HG03342 (cell line): ENCODE measurements at regions not wholly inside any gene's neighbourhood (a gene's known extent, or its start where the extent isn't known, plus 50 kb on each side); places are given as distances from the start of the nearest gene placed in this dataset.
A peak's percentile ranks its signal among the peaks of the same experiment; 100 is the strongest.
"Not testable (repeated sequence)": the region's sequence is repeated elsewhere in the genome, so short reads cannot be mapped to it uniquely, and the experiment has no call there.

ENCODE experiments used
- ATAC-seq: cut with Tn5 transposase; IDR thresholded peaks from one replicate; pipeline ENCODE4 v1.9.1; 2021; ENCODE audit warnings: mild to moderate bottlenecking, moderate library complexity; ENCODE audit not compliant: unreplicated experiment

DNA sequence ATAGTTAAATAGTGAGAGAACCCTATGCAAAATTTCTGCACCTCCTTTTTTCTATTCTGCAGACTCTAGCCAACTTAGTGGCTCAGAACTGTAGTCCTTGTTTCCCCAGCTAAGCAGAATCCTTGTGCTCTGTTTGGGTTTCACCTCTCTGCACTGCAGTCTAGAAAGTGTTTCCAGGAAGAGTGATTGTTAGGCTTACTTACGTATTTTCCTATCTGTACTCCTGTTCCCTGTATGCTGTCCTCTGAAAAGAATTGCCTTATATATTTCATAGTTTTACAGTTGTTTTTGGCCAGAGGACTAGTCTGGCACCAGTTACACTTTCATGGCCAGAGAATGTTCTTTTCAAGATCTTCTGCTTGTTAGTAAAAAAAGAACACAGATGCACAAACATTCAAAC, 154.6 kb upstream of the POT1 start:
- no peak for ATAC-seq

DNA sequence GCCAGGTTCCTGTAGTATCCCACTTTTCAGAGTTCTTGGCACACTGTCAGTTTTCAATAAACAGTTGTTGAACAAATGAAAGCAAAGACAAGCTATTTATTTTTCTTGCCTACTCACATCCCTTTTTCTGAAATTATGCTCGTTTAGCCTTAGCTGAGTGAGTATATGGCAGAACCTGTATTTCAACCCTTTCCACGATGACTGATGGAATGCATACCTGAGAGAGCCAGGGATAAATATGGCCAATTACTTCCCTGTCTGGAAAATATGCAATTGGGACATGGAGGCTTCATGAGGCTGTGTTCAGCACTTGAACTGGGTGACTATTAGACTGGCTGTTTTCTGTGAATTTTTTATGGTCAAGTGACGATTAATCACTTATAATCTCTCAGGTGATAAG, 144.5 kb upstream of the POT1 start:
- no peak for ATAC-seq

DNA sequence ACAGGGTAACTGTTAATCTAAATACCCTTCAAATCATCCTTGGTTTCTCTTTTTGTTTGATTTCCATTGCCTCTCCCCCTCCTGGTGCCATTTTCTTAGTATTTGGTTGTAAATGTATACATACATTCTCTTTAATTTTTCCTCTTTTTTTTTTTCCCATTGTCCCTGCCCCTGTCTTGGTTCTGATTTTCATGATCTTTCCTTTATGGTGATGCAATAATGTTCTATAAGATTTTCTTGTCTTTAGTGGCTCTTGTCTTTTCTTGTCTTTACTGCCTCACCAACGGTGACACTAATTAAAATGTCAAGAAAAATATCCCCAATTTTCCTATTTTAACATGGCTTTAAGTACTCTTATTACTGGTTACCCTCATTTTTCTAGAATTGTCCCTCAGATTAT, 135.9 kb upstream of the POT1 start:
- ATAC-seq: no peak

DNA sequence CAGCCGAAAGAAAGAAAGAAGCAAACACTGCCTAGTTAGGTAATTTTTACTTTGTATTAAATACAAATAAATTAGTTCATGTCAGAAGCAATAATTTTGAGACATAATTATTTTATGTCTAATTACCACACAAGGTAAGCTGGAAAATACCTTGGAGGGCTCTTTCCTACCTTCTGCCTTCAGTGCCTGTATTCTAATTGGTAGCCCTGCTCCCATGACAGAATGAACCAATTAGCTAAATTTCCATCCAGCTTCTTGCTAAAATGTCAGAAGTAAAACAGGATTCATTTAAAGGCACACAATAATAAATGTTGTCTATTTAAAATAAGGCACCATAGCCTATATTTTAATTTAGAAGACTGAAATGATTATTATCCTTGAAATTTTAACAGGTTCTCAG, 135.4 kb upstream of the POT1 start:
- no peak for ATAC-seq

DNA sequence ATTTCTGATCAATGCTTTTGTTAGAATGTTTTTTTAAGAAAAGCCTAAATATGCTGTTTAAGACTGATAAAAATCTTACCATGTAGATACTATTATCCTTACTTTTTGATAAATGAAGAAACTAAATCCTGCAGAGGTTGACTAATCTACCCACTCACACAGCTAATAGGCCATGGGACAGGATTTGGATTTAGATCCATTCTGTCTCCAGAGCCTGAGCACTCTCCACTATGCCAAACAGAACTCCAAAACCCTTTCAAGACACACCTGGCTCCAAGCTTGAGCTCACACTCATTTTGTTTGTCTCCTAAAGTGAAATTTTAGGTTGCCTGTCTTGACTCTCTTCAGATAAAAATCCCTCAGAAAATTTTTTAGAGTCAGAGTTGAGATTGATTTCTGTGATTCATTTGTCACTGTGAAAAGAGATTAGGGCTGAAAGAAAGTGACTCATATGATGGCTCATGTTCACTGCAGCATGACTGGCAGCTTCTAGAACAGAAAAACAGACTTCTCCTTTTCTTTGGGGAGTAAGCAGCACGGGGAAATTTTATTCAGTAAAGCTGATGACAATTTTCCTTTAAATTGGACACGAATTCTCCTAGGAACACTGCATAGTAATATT, 132.3 kb upstream of the POT1 start:
- ATAC-seq: peak; percentile 86

DNA sequence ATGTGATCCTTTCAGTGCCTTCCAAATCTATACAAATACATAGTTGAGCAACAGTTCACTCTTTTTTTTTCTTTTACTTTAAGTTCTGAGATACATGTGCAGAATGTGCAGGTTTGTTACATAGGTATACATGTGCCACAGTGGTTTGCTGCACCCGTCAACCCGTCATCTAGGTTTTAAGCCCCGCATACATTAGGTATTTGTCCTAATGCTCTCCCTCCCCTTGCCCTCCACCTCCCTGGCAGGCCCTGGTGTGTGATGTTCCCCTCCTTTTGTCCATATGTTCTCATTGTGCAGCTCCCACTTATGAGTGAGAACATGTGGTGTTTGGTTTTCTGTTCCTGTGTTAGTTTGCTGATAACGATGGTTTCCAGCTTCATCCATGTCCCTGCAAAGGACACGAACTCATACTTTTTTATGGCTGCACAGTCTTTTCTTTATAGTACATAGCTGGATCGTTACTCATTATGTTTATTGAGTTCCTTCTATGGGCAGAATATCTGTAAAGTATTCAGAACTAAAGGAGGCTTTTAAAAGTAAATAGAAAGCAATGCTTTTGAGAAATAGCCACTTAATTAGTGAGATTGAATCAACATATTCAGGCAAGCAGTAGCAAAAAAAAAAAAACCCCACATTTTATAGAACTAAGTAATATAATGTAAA, 131.6 kb upstream of the POT1 start:
- ATAC-seq: not testable (repeated sequence)

DNA sequence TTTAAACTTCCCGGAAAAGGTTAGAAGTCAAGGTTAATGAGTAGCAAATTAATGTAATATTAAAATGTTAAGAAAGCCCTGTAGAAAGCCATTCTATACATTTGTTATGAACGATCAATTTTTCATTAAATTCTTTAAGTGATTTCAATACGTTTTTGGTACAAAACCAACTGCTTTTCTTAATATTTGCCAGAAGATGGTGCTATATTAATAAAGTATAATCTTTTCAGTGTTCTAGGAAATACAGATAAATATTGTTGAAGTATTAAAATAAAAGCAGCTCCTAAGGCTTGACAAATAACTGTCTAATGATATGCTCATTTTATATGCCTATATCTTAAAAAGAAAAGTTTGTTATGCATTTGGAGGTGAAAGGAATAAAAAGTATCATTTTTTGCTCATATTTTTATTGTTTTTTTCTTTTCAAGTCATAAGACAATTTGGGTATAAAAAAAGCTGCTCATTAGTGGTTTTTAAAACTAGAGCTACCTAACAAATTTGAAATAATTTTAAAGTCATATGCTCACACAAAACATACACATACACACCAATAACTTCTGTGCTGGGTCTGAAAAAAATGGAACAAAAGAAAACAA, 130.3 kb upstream of the POT1 start:
- ATAC-seq: no peak

DNA sequence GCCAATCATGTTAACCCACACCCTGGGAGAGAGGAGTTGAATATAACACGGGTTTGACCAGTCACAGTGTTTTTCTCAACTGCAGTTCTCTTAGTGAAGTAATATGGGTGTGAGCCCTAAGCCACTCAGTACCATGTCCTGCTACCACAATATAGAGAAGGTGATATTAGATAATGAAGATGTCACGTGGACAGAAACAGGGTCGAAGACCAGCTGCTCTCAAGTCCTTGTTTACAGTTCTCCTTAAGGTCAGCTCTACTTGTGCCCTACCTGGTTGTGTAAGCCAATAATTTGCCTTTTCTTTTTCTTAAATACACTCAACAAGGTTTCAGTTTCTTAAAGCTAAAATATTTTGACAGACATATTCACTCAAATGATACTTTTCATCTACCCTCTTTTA, 128.3 kb upstream of the POT1 start:
- ATAC-seq: no peak

DNA sequence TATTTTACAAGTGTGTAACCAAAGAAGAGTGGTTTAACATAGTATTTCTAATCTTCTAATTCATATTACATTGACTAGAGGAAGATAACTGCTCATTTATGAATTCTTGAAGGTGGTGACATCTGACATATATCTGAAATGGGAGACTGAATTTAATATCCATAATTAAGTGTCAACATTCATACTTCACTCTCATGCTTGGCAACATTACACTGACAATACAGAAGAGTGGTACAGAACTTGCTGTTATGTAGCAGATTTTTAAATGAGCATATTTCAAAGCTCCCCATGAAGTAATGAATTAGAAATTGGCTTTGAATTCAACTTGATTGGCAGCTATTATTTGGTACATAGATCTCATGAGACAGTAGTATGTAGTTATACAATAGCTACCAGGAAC, 125.8 kb upstream of the POT1 start:
- no peak for ATAC-seq

DNA sequence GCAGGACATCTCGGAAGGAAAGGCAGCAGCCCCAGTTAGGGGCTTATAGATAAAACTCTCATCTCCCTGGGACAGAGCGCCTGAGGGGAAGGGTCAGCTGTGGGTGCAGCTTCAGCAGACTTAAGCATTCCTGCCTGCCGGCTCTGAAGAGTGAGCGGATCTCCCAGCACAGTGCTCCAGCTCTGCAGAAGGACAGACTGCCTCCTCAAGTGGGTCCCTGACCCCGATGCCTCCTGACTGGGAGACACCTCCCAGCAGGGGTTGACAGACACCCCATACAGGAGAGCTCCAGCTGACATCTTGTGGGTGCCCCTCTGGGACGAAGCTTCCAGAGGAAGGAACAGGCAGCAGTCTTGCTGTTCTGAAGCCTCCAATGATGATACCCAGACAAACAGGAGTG, 117.1 kb upstream of the POT1 start:
- ATAC-seq: no peak

DNA sequence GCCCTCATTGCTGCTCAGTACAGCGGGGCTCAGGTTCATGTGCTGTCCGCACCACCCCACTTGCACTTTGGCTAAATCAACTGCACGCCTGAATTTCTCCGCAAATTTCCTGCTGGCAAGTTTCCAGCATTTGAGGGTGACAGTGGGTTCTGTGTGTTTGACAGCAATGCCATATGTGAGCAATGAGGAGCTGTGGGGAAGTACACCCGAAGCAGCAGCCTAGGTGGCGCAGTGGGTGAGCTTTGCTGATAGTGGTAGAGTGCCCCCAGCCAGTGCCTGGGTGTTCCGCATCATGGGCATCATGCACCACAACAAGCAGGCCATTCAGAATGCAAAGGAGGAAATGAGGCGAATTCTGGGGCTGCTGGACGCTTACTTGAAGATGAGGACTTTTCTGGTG, 103.9 kb upstream of the POT1 start:
- no peak for ATAC-seq

DNA sequence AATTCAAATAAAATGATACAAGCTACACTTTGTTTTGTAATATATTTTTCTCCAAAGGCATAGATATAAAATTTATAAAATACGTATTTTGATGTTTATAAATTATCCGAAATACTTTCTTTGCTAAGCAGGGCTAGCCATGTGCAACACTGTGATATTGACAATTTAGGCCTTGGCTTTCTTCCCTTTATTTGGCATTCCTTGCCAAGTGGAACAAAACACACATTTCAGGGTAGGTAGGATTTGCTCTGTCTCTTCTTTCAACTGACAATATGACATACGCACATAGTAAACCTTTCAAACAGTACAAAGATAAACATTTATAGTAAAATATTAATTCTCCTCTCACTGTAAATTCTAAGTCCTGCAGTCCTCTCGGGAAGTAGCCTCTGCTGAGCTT, 103.3 kb upstream of the POT1 start:
- ATAC-seq: no peak

DNA sequence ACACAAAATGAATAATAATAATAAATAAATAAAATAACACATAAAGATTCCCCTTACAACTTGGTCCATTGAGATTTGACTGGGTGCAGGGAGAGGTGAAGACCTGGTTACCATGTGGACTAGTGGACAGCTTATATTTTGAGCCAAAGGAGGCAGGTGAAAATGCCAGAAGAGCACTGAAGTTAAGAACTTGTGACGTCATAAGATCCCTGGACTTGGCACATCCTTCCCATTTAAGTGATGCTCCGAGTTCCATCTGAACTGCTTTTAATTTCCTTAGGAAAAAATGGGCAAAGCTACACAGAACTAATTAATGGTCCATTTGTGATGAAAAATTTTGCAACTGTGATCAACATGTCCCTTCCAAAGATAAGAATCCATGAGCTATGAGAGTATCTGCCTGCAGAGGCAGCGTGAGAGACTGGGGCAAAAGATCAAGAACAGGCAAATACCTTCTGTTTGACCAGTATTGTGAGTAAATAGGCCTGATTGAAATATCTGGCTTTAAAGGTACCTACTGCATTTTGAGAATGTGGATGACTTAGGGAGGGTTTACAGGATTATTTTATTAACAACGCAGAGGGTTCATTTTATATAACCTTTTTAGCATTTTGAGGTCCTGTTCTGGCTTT, 101.2 kb upstream of the POT1 start:
- ATAC-seq: no peak

DNA sequence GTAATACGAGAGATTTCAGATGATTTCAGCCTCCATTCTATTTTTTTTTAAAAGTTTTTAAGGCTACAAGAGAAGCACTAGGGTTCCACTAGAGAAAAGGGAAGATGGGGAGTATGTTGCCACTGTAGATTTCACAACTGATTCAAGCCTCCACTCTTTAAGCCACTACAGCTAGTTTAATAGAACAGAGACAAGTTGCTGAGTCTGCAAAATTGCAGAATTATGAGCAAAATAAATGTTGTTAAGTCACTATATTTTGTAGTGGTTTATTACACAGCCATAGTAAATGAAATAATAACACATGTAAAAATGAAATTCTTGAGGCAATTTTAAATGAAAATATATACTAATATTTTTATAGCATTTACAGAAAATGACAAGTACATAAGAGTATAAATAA, 96.0 kb upstream of the POT1 start:
- ATAC-seq: no peak

DNA sequence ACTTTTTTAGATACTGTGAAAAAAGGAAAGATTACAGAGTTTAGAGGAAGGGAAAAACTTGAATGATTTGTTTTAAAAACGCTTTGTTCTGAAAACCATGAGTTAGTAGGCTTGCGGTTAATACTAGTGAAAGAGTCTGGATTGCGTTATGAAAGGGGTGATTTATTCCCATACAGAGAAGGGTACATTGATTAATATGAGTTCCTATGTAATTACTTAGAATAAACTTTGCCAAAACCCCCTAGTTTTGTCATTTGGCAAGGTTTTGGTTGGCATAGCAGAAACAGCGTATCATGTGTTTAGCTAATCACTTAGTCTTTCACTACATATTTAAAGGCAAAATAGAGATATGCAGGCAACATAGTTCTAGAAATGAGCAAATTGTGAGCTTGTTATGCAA, 91.2 kb upstream of the POT1 start:
- no peak for ATAC-seq

DNA sequence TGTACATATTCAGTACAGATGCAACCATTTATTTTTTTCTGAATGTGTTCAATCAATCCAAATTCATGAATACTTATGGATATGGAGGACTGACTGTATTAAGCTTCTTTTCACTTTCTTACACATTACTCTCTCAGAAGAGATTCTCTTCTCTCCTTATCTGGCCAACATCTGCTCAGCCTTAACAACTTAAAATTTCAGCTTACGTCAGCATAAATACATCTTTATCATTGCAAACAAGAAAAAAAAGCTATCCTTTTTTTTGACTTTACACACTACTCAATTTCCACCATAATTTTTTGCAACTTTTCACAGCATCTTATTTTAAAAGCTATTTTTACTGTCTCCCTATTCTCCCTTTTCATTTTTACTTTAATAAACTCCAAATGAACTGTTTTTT, 80.9 kb upstream of the POT1 start:
- ATAC-seq: no peak

DNA sequence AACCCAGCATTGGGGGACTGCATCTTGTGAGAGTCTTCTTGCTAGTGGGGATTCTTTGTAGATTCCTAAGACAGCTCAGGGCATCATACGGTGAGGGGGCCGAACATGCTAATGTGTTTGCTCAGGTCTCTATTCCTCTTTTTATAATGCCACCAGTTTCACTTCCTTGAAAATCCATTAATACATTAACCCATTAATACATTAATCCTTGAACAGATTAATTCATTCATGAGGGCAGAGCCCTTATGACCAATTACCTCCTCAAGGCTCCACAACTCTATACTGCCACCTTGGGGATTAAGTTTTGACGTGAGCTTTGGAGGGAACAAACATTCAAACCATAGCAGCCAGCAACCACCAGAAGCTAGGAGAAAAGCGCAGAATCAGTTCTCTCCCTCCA, 67.2 kb upstream of the POT1 start:
- no peak for ATAC-seq

DNA sequence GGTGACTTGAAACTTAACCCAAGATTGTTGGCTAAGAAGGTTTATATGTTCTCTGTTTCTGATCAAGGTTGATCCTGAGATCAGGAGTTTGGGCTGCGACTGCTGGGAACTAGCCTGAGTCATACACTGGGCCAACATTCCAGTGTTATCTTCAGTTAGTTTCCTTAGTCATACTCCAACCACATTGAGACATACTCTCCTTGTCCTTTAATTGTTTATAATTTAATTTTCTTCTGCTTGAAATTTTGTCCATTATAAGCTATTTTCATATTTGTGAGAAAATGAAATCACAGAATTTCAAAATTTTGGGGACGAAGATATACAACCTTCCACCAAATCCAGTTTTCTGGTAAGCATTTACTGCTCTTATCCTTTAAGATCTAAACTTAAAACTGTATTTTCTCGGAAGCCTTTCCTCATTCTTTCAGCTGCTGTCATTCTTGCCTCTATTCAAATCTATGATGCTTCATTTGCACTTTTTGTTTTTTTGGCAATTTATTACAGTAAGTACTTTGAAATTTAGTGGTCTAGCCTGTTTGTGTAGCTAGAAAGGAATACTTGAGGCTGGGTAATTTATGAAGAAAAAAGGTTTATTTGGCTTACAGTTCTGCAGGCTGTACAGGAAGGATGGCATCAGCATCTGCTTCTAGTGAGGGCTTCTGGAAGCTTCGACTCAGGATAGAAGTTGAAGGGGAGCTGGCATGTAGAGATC, 63.4 kb upstream of the POT1 start:
- no peak for ATAC-seq

DNA sequence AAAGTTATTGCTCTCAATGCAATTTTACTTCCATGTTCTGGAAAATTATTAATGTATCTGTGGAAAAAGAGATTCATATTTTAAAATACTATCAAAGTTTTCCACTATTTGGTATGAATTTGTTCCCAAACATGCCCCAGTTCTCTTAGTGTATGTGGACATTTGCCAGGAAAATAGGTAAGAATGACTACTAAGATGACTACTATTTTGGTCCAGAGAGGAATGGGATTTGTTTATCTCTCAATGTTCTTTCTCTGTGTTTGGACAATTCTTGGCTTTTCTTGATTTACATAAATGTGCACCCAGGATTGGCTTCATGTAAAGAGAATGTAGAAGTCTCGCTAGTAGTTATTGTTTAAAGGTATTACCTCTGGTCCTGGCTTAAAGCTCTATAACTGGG, 60.3 kb upstream of the POT1 start:
- no peak for ATAC-seq
